Lower leg skin (tissue), 3 donors: ENCODE measurements at regions not wholly inside any gene's neighbourhood (a gene's known extent, or its start where the extent isn't known, plus 50 kb on each side); places are given as distances from the start of the nearest gene placed in this dataset.

Experiments
- CTCF ChIP-seq, 3 donors: fragments of 450-650 bp; IDR thresholded peaks; one replicate each; pipeline ENCODE4 v1.5.1; 2016; ENCODE audit warnings: antibody characterized with exemption in 3 of 3, mild to moderate bottlenecking in 3 of 3, moderate library complexity in 2 of 3
- POLR2A ChIP-seq, 2 donors: fragments of 450-650 bp; IDR thresholded peaks; one replicate each; pipeline ENCODE4 v1.6.1; 2016 to 2017; ENCODE audit warnings: antibody characterized with exemption in 2 of 2, mild to moderate bottlenecking in 1 of 2, moderate library complexity in 1 of 2

- no peak for TF ChIP-seq CTCF (IDR thresholded peaks at IDR 0.05)
- TF ChIP-seq POLR2A (IDR thresholded peaks at IDR 0.05): no peak
Observed at GRCh38 chr5:166596043-166596442, 1695.4 kb upstream of the WWC1 start.
